ENCODE measurements at regions not wholly inside any gene's neighbourhood (a gene's known extent, or its start where the extent isn't known, plus 50 kb on each side); places are given as distances from the start of the nearest gene placed in this dataset.
"Not testable (repeated sequence)": the region's sequence is repeated elsewhere in the genome, so short reads cannot be mapped to it uniquely, and the experiment has no call there.

- DNase-seq = no peak
Measured at GRCh38 chr2:58476556-58476955, 235.4 kb upstream of the FANCL start.

- DNase-seq = no peak
Measured at GRCh38 chr2:58475756-58476155, 234.6 kb upstream of the FANCL start.

GRCh38 chr2:58473165-58473564, 232.0 kb upstream of the FANCL start:
- DNase-seq = no peak

- no peak for DNase-seq
Measured at GRCh38 chr2:58466804-58467203, 225.7 kb upstream of the FANCL start.

GRCh38 chr2:58466021-58466420, 224.9 kb upstream of the FANCL start:
- DNase-seq = not testable (repeated sequence)

GRCh38 chr2:58460670-58461069, 219.5 kb upstream of the FANCL start:
- DNase-seq = no peak

GRCh38 chr2:58449286-58450010, 208.3 kb upstream of the FANCL start:
- peak in 1 of 51 donors; percentile 77 for DNase-seq

GRCh38 chr2:58448845-58449244, 207.7 kb upstream of the FANCL start:
- no peak for DNase-seq

- DNase-seq = peak in 45 of 51 donors; percentile 9 to 90 (median 53)
Measured at GRCh38 chr2:58448065-58448507, 207.0 kb upstream of the FANCL start.

- DNase-seq = no peak
Measured at GRCh38 chr2:58447586-58447985, 206.5 kb upstream of the FANCL start.

GRCh38 chr2:58441643-58442042, 200.5 kb upstream of the FANCL start:
- DNase-seq = no peak

- DNase-seq = no peak
Measured at GRCh38 chr2:58436872-58437271, 195.7 kb upstream of the FANCL start.

GRCh38 chr2:58435246-58435645, 194.1 kb upstream of the FANCL start:
- DNase-seq = no peak

GRCh38 chr2:58434692-58435091, 193.6 kb upstream of the FANCL start:
- no peak for DNase-seq

GRCh38 chr2:58432491-58433170, 191.5 kb upstream of the FANCL start:
- DNase-seq = peak in 1 of 51 donors; percentile 4

GRCh38 chr2:58429014-58429875, 188.1 kb upstream of the FANCL start:
- DNase-seq = peak in 20 of 51 donors; percentile 5 to 88 (median 29)

- peak in 45 of 51 donors; percentile 11 to 91 (median 55) for DNase-seq
Measured at GRCh38 chr2:58428096-58429013, 187.2 kb upstream of the FANCL start.

- DNase-seq = peak in 45 of 51 donors; percentile 4 to 77 (median 41)
Measured at GRCh38 chr2:58427572-58428095, 186.5 kb upstream of the FANCL start.

GRCh38 chr2:58425368-58425767, 184.2 kb upstream of the FANCL start:
- DNase-seq = peak in 6 of 51 donors; percentile 2 to 60 (median 8)

GRCh38 chr2:58419983-58420382, 178.9 kb upstream of the FANCL start:
- no peak for DNase-seq

- DNase-seq = no peak
Measured at GRCh38 chr2:58416696-58417095, 175.6 kb upstream of the FANCL start.
